GM13977 (cell line): ENCODE measurements at regions not wholly inside any gene's neighbourhood (a gene's known extent, or its start where the extent isn't known, plus 50 kb on each side); places are given as distances from the start of the nearest gene placed in this dataset.

Experiments
- DNase-seq: peaks from one replicate; pipeline ENCODE4 v3.0.0; 2012; ENCODE audit warnings: low spot score
- CTCF ChIP-seq: IDR thresholded peaks from 2 replicates; pipeline ENCODE4 v1.5.1; 2012; ENCODE audit warnings: mild to moderate bottlenecking, control low read depth; ENCODE audit not compliant: insufficient read depth; ENCODE audit errors: extremely low read depth, missing control alignments
- in situ Hi-C: fragments of 300-500 bp; cut with MboI; formaldehyde crosslinking; loops from one replicate; pipeline ENCODE4 v1.12.0; 2022; ENCODE audit warnings: low sequenced_read_pairs, low pct_unique_long_range_greater_than_20kb, mixed read lengths, inconsistent platforms; ENCODE audit not compliant: unreplicated experiment

GRCh38 chr1:233794863-233795262, 109.6 kb upstream of the SLC35F3 start:
- TF ChIP-seq CTCF, result no peak
- in situ Hi-C loops, result loop anchor here (10.0 kb wide), 1 partner anchor 360 kb away; no protein-coding TSS in a partner anchor

GRCh38 chr1:233796146-233796783, 108.2 kb upstream of the SLC35F3 start:
- TF ChIP-seq CTCF, result no peak
- in situ Hi-C loops, result loop anchor here (10.0 kb wide), 1 partner anchor 361 kb away; no protein-coding TSS in a partner anchor
- DNase-seq, result no peak

More at GRCh38 chr1:233794863-233795262, 109.6 kb upstream of the SLC35F3 start:
- no peak for DNase-seq

GRCh38 chr1:233802611-233803010, 101.9 kb upstream of the SLC35F3 start:
- DNase-seq, result no peak
- in situ Hi-C loops, result no loop called here
- TF ChIP-seq CTCF, result no peak

GRCh38 chr1:233805786-233806185, 98.7 kb upstream of the SLC35F3 start:
- in situ Hi-C loops, result no loop called here
- no peak for TF ChIP-seq CTCF
- no peak for DNase-seq

GRCh38 chr1:233815357-233815756, 89.1 kb upstream of the SLC35F3 start:
- DNase-seq, result no peak
- in situ Hi-C loops, result no loop called here
- TF ChIP-seq CTCF, result no peak

GRCh38 chr1:233815865-233816264, 88.6 kb upstream of the SLC35F3 start:
- in situ Hi-C loops, result no loop called here
- DNase-seq, result no peak
- TF ChIP-seq CTCF, result no peak
